IMR-90 (cell line): ENCODE measurements at regions not wholly inside any gene's neighbourhood (a gene's known extent, or its start where the extent isn't known, plus 50 kb on each side); places are given as distances from the start of the nearest gene placed in this dataset.

Source experiments
- ATAC-seq: fragments of 200-7000 bp; cut with Tn5 transposase; 2 replicates; pipeline ENCODE4 v1.9.1; 2020; ENCODE audit warnings: low read depth, mild to moderate bottlenecking, moderate library complexity
- BruUV-seq: library from RNA; stranded (reverse); fragments of 400-500 nt; replicated peaks from 2 replicates; lab custom pipeline; 2021; lab: Mats Ljungman, UMichigan
- CTCF ChIA-PET: fragments of 300-600 bp; formaldehyde crosslinking; extraction: SDS; loops from one replicate; lab custom pipeline; 2021; ENCODE audit warnings: antibody characterized with exemption; lab: Yijun Ruan, JAX
- POLR2A ChIA-PET: fragments of 300-600 bp; sonication (Branson Sonifier 250); formaldehyde crosslinking; loops from one replicate; lab custom pipeline; 2022; ENCODE audit warnings: antibody characterized with exemption; ENCODE audit not compliant: unreplicated experiment; lab: Charles Lee
- DNase-seq: peaks from one replicate; pipeline ENCODE4 v3.0.0; 2013
- H2AFZ ChIP-seq: replicated peaks from 2 replicates; pipeline ENCODE3; 2013; ENCODE audit warnings: low read length, mild to moderate bottlenecking; ENCODE audit not compliant: poor library complexity
- H2AK5ac ChIP-seq: 2 replicates; pipeline ENCODE4 v1.6.1; 2013; ENCODE audit warnings: low read depth, low read length, inconsistent platforms
- H2AK9ac ChIP-seq: replicated peaks from 2 replicates; pipeline ENCODE3; 2013; ENCODE audit warnings: mild to moderate bottlenecking, low read depth, low read length, moderate library complexity; ENCODE audit not compliant: poor library complexity
- H2BK120ac ChIP-seq: 2 replicates; pipeline ENCODE4 v1.6.1; 2013; ENCODE audit warnings: low read depth, low read length, inconsistent platforms
- H2BK15ac ChIP-seq: 3 replicates; pipeline ENCODE4 v1.6.1; 2013; ENCODE audit warnings: low read depth, low read length, inconsistent platforms
- H2BK20ac ChIP-seq: 2 replicates; pipeline ENCODE4 v1.6.1; 2013; ENCODE audit warnings: low read depth, mild to moderate bottlenecking, inconsistent platforms, low read length, moderate library complexity
- H2BK5ac ChIP-seq: 2 replicates; pipeline ENCODE4 v1.6.1; 2013; ENCODE audit warnings: mild to moderate bottlenecking, low read depth, low read length, inconsistent platforms; ENCODE audit not compliant: poor library complexity, severe bottlenecking
- H3K14ac ChIP-seq: replicated peaks from 2 replicates; pipeline ENCODE4 v1.6.1; 2013; ENCODE audit warnings: low read depth, low read length, inconsistent platforms
- H3K18ac ChIP-seq: 2 replicates; pipeline ENCODE4 v1.6.1; 2013; ENCODE audit warnings: low read depth, low read length, control low read depth
- H3K23ac ChIP-seq: 2 replicates; pipeline ENCODE4 v1.6.1; 2013; ENCODE audit warnings: low read depth, low read length, inconsistent platforms
- H3K27ac ChIP-seq: 2 replicates; pipeline ENCODE4 v1.5.1; 2013; ENCODE audit warnings: mild to moderate bottlenecking, control low read depth, low read length; ENCODE audit not compliant: insufficient read depth
- H3K27me3 ChIP-seq: 2 replicates; pipeline ENCODE4 v1.6.1; 2013; ENCODE audit warnings: low read length; ENCODE audit not compliant: control insufficient read depth, insufficient read depth
- H3K36me3 ChIP-seq: 2 replicates; pipeline ENCODE4 v1.6.1; 2013; ENCODE audit warnings: low read length, mixed read lengths; ENCODE audit not compliant: control insufficient read depth, insufficient read depth
- H3K4ac ChIP-seq: 2 replicates; pipeline ENCODE4 v1.6.1; 2013; ENCODE audit warnings: low read depth, low read length, inconsistent platforms
- H3K4me1 ChIP-seq: 2 replicates; pipeline ENCODE4 v1.6.1; 2013; ENCODE audit warnings: low read length, mixed read lengths; ENCODE audit not compliant: control insufficient read depth, insufficient read depth
- H3K4me2 ChIP-seq: 2 replicates; pipeline ENCODE4 v1.6.1; 2013; ENCODE audit warnings: low read depth, mild to moderate bottlenecking, control low read depth, low read length, moderate library complexity
- H3K4me3 ChIP-seq: 2 replicates; pipeline ENCODE4 v1.5.1; 2013; ENCODE audit warnings: low read depth, mild to moderate bottlenecking, control low read depth, low read length, moderate library complexity; ENCODE audit not compliant: insufficient read depth
- H3K56ac ChIP-seq: 2 replicates; pipeline ENCODE4 v1.6.1; 2013; ENCODE audit warnings: low read length, inconsistent platforms; ENCODE audit not compliant: insufficient read depth; ENCODE audit errors: extremely low read depth
- H3K79me1 ChIP-seq, 2 experiments: 2 replicates each; pipeline ENCODE4 v1.6.1; 2013; ENCODE audit warnings: low read length in 2 of 2, inconsistent platforms in 1 of 2, low read depth in 1 of 2
- H3K9ac ChIP-seq: 2 replicates; pipeline ENCODE4 v1.6.1; 2013; ENCODE audit warnings: low read depth, low read length, control low read depth
- H3K9me1 ChIP-seq: 2 replicates; pipeline ENCODE4 v1.6.1; 2013; ENCODE audit warnings: low read length, inconsistent platforms; ENCODE audit not compliant: insufficient read depth
- H3K9me3 ChIP-seq: 2 replicates; pipeline ENCODE4 v1.6.1; 2013; ENCODE audit warnings: low read length; ENCODE audit not compliant: control insufficient read depth, insufficient read depth
- H4K20me1 ChIP-seq: 2 replicates; pipeline ENCODE4 v1.6.1; 2013; ENCODE audit warnings: low read length, inconsistent platforms; ENCODE audit not compliant: insufficient read depth
- H4K5ac ChIP-seq: 2 replicates; pipeline ENCODE4 v1.6.1; 2013; ENCODE audit warnings: mild to moderate bottlenecking, low read depth, low read length, control low read depth
- H4K8ac ChIP-seq, 2 experiments: 2 replicates each; pipeline ENCODE4 v1.6.1; 2013; ENCODE audit warnings: low read depth in 2 of 2, low read length in 2 of 2, control low read depth in 1 of 2, inconsistent platforms in 1 of 2
- H4K91ac ChIP-seq: 2 replicates; pipeline ENCODE4 v1.6.1; 2013; ENCODE audit warnings: low read depth, low read length, inconsistent platforms; ENCODE audit not compliant: insufficient read depth
- RAD21 ChIP-seq: IDR thresholded peaks from 2 replicates; pipeline ENCODE4 v1.6.1; 2012; ENCODE audit warnings: low read length, improper control_type of control experiment
- dilution Hi-C: fragments of 300-500 bp; cut with HindIII; formaldehyde crosslinking; loops from one replicate; pipeline ENCODE4 v1.14.3; 2018; ENCODE audit warnings: low sequenced_read_pairs; ENCODE audit not compliant: unreplicated experiment
- in situ Hi-C: fragments of 300-500 bp; cut with MboI; formaldehyde crosslinking; loops from 3 replicates; pipeline ENCODE4 v1.14.3; 2019; ENCODE audit warnings: low sequenced_read_pairs, inconsistent platforms, mixed read lengths
- intact Hi-C: fragments of 100-400 bp; cut with micrococcal nuclease; formaldehyde crosslinking; loops from 2 replicates; pipeline ENCODE4 v1.10.0; 2022

DNA sequence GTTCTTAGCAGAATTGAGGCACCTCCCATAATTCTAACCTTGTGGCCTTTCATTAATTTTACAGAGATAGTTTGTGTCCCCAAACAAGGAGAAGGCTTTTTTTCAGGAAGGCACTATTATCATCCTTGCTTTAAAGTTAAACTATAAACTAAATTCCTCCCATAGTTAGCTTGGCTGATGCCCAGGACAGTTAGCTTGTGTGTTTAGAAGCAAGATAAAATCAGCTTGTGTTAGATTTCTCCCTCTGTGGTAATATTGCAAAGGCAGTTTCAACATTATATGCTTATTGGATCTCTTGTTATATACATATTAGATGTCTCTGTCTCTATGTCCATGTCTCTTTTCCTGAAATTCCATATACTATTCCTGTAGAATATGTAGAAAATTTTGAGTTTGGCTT, 342.7 kb downstream of the TBC1D4 start:
- no peak overlapping the region for H3K27ac ChIP-seq
- ATAC-seq (peak; percentile 18; the same call in 1 of the 2 replicates), DNase-seq (peak; percentile 26)
- intact Hi-C loops: no loop called here
- H3K4me1 ChIP-seq: no peaks in the 10 kb centered on the region
- no peaks in the 10 kb centered on the region for H3K27me3 ChIP-seq
- H4K91ac ChIP-seq: no peak overlapping the region
- no peak overlapping the region for H3K14ac ChIP-seq
- no peak overlapping the region for H3K4me3 ChIP-seq
- BruUV-seq: no TSS peak
- no peaks in the 10 kb centered on the region for H3K79me1 ChIP-seq
- H3K9me1 ChIP-seq: no peaks in the 10 kb centered on the region
- no peak overlapping the region for H2BK20ac ChIP-seq
- H3K56ac ChIP-seq: no peak overlapping the region
- H3K4ac ChIP-seq: no peak overlapping the region
- peaks cover 5% of the 10 kb centered on the region for H3K9me3 ChIP-seq
- POLR2A ChIA-PET: no interaction called here
- CTCF ChIA-PET: no interaction called here
- H4K20me1 ChIP-seq: no peaks in the 10 kb centered on the region
- in situ Hi-C loops: no loop called here
- H3K9ac ChIP-seq: no peak overlapping the region
- H2BK5ac ChIP-seq: no peak overlapping the region
- no peak overlapping the region for H2BK15ac ChIP-seq
- H2AFZ ChIP-seq: no peak overlapping the region
- dilution Hi-C loops: no loop called here
- TF ChIP-seq RAD21: no peak
- H2AK9ac ChIP-seq: no peak overlapping the region
- H2AK5ac ChIP-seq: no peak overlapping the region
- H4K5ac ChIP-seq: no peak overlapping the region
- no peak overlapping the region for H4K8ac ChIP-seq
- H2BK120ac ChIP-seq: no peak overlapping the region
- H3K18ac ChIP-seq: no peak overlapping the region; the same call in 1 of the 2 replicates
- no peak overlapping the region for H3K23ac ChIP-seq
- no peak overlapping the region for H3K4me2 ChIP-seq
- H3K36me3 ChIP-seq: no peaks in the 10 kb centered on the region
